Left lung (tissue), 4 donors: ENCODE measurements at regions not wholly inside any gene's neighbourhood (a gene's known extent, or its start where the extent isn't known, plus 50 kb on each side); places are given as distances from the start of the nearest gene placed in this dataset.

Experiments used
- ATAC-seq: fragments of 200-7000 bp; cut with Tn5 transposase; one replicate; pipeline ENCODE4 v1.9.1; 2020; ENCODE audit warnings: moderate library complexity
- DNase-seq, 4 donors: peaks; one replicate each; pipeline ENCODE4 v3.0.0-alpha.2; 2013 to 2020
- H3K27ac ChIP-seq, 2 donors: fragments of 200-600 bp; sonication (generic) in 1 of 2; one replicate each; pipeline versions ENCODE4 v1.5.0 to v1.8.0; 2020 to 2021
- H3K27me3 ChIP-seq, 2 donors: fragments of 200-600 bp; sonication (generic) in 1 of 2; one replicate each; pipeline versions ENCODE4 v1.5.0 to v1.8.0; 2020 to 2021
- H3K36me3 ChIP-seq, 2 donors: fragments of 200-600 bp; sonication (generic) in 1 of 2; one replicate each; pipeline versions ENCODE4 v1.5.0 to v1.8.0; 2020 to 2021
- H3K4me1 ChIP-seq, 2 donors: fragments of 200-600 bp; one replicate each; pipeline ENCODE4 v1.8.0; 2021
- H3K4me3 ChIP-seq, 2 donors: fragments of 200-600 bp; sonication (generic) in 1 of 2; one replicate each; pipeline versions ENCODE4 v1.5.0 to v1.8.0; 2020 to 2021; ENCODE audit warnings: mild to moderate bottlenecking in 1 of 2
- H3K9me3 ChIP-seq, 2 donors: fragments of 200-600 bp; sonication (generic) in 1 of 2; one replicate each; pipeline versions ENCODE4 v1.5.0 to v1.8.0; 2020 to 2021
- intact Hi-C, 2 donors: fragments of 100-400 bp; cut with DNase I; formaldehyde crosslinking; loops; one replicate each; pipeline versions ENCODE4 v1.11.2 to v1.14.2; 2022
- TF ChIP-seq, protein P1 (sequence below), 2 donors: fragments of 200-600 bp; sonication (generic) in 1 of 2; IDR thresholded peaks; one replicate each; pipeline versions ENCODE4 v1.5.0 to v1.8.0; 2021; ENCODE audit warnings: antibody characterized with exemption in 2 of 2
- donor health status: DM: no; HTN: yes; CAD: no.
- donor health status: DM: no; HTN: no; CAD: no.

GRCh38 chr1:200228486-200228885 lies 181.3 kb downstream of the ZNF281 start:
- TF ChIP-seq, protein P1, sequence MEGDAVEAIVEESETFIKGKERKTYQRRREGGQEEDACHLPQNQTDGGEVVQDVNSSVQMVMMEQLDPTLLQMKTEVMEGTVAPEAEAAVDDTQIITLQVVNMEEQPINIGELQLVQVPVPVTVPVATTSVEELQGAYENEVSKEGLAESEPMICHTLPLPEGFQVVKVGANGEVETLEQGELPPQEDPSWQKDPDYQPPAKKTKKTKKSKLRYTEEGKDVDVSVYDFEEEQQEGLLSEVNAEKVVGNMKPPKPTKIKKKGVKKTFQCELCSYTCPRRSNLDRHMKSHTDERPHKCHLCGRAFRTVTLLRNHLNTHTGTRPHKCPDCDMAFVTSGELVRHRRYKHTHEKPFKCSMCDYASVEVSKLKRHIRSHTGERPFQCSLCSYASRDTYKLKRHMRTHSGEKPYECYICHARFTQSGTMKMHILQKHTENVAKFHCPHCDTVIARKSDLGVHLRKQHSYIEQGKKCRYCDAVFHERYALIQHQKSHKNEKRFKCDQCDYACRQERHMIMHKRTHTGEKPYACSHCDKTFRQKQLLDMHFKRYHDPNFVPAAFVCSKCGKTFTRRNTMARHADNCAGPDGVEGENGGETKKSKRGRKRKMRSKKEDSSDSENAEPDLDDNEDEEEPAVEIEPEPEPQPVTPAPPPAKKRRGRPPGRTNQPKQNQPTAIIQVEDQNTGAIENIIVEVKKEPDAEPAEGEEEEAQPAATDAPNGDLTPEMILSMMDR (IDR thresholded peaks at IDR 0.05) = no peak
- no peaks in the 10 kb centered on the region for H3K9me3 ChIP-seq
- H3K4me3 ChIP-seq = no peak overlapping the region
- no peaks in the 10 kb centered on the region for H3K36me3 ChIP-seq
- ATAC-seq (no peak), DNase-seq (no peak)
- H3K4me1 ChIP-seq = peaks cover 4 to 16% of the 10 kb centered on the region in 2 donors
- peaks cover 0 to 12% of the 10 kb centered on the region in 2 donors for H3K27me3 ChIP-seq
- intact Hi-C loops = no loop called here
- H3K27ac ChIP-seq = no peak overlapping the region

GRCh38 chr1:200228081-200228480 lies 181.8 kb downstream of the ZNF281 start:
- Histone ChIP-seq H3K27ac (no peak overlapping the region), H3K4me3 (no peak overlapping the region), H3K36me3 (no peaks in the 10 kb centered on the region), H3K9me3 (no peaks in the 10 kb centered on the region), H3K27me3 (peaks cover 0 to 12% of the 10 kb centered on the region in 2 donors), H3K4me1 (peaks cover 4 to 16% of the 10 kb centered on the region in 2 donors)
- no peak for ATAC-seq
- intact Hi-C loops = no loop called here
- TF ChIP-seq, protein P1 (IDR thresholded peaks at IDR 0.05) = no peak
- DNase-seq = no peak
